IPS DF 6.9 (cell line): ENCODE measurements at regions not wholly inside any gene's neighbourhood (a gene's known extent, or its start where the extent isn't known, plus 50 kb on each side); places are given as distances from the start of the nearest gene placed in this dataset.
"Not testable (repeated sequence)": the region's sequence is repeated elsewhere in the genome, so short reads cannot be mapped to it uniquely, and the experiment has no call there.

ENCODE experiments used
- DNase-seq: peaks from one replicate; pipeline ENCODE4 v3.0.0-alpha.2; 2013; ENCODE audit warnings: low read depth, low spot score
- H3K27ac ChIP-seq: one replicate; pipeline ENCODE4 v1.5.1; 2013; ENCODE audit warnings: low read length, control low read depth
- H3K27me3 ChIP-seq: 2 replicates; pipeline ENCODE4 v1.6.1; 2013; ENCODE audit warnings: mild to moderate bottlenecking, low read length; ENCODE audit not compliant: control insufficient read depth, insufficient read depth
- H3K36me3 ChIP-seq: 2 replicates; pipeline ENCODE4 v1.6.1; 2013; ENCODE audit warnings: low read length; ENCODE audit not compliant: control insufficient read depth, insufficient read depth
- H3K4me1 ChIP-seq: 2 replicates; pipeline ENCODE4 v1.6.1; 2013; ENCODE audit warnings: low read length; ENCODE audit not compliant: control insufficient read depth, insufficient read depth
- H3K4me3 ChIP-seq: 2 replicates; pipeline ENCODE4 v1.5.1; 2013; ENCODE audit warnings: mild to moderate bottlenecking, low read length
- H3K9me3 ChIP-seq: 2 replicates; pipeline ENCODE4 v1.6.1; 2013; ENCODE audit warnings: low read length, inconsistent platforms; ENCODE audit not compliant: control insufficient read depth, insufficient read depth
- WGBS: extraction: QIAGEN DNeasy Blood & Tissue Kit; methylation state at CpG from one replicate; pipeline ENCODE4 v1.1.7; 2013; ENCODE audit warnings: mixed read lengths, missing lambda C conversion rate; ENCODE audit not compliant: insufficient read length, insufficient coverage; 5-methylcytosine and 5-hydroxymethylcytosine counted together

- no peak for DNase-seq
- Histone ChIP-seq H3K36me3 (no peaks in the 10 kb centered on the region), H3K4me3 (no peak overlapping the region)
Measured at GRCh38 chr4:162985131-162985530, 181.6 kb downstream of the NAF1 start.

GRCh38 chr4:162984621-162985020 lies 182.1 kb downstream of the NAF1 start:
- no CpG with 5 or more reads among the region's 18 CpGs for WGBS
- Histone ChIP-seq H3K4me3 (no peak overlapping the region), H3K27ac (no peak overlapping the region), H3K27me3 (no peaks in the 10 kb centered on the region), H3K36me3 (no peaks in the 10 kb centered on the region), H3K4me1 (peaks cover 3% of the 10 kb centered on the region; the same call in 1 of the 2 replicates), H3K9me3 (no peaks in the 10 kb centered on the region)
- no peak for DNase-seq

More at GRCh38 chr4:162985131-162985530, 181.6 kb downstream of the NAF1 start:
- WGBS, result no CpG with 5 or more reads among the region's 13 CpGs
- H3K4me1 ChIP-seq, result peaks cover 3% of the 10 kb centered on the region; the same call in 1 of the 2 replicates
- H3K9me3 ChIP-seq, result no peaks in the 10 kb centered on the region
- H3K27ac ChIP-seq, result no peak overlapping the region
- H3K27me3 ChIP-seq, result no peaks in the 10 kb centered on the region

- Histone ChIP-seq H3K4me1 (peaks cover 3% of the 10 kb centered on the region; the same call in 1 of the 2 replicates), H3K4me3 (no peak overlapping the region), H3K9me3 (no peaks in the 10 kb centered on the region), H3K27me3 (no peaks in the 10 kb centered on the region), H3K36me3 (no peaks in the 10 kb centered on the region), H3K27ac (no peak overlapping the region)
- DNase-seq, result no peak
- WGBS, result no CpG with 5 or more reads among the region's 2 CpGs
Measured at GRCh38 chr4:162981823-162982222, 184.9 kb downstream of the NAF1 start.

- no peak for DNase-seq
- no peaks in the 10 kb centered on the region for H3K4me1 ChIP-seq
- WGBS, result no CpG with 5 or more reads among the region's 2 CpGs
- no peaks in the 10 kb centered on the region for H3K36me3 ChIP-seq
- no peak overlapping the region for H3K27ac ChIP-seq
- no peaks in the 10 kb centered on the region for H3K27me3 ChIP-seq
- no peaks in the 10 kb centered on the region for H3K9me3 ChIP-seq
- H3K4me3 ChIP-seq, result no peak overlapping the region
Measured at GRCh38 chr4:162978398-162978797, 188.3 kb downstream of the NAF1 start.

- Histone ChIP-seq H3K4me3 (no peak overlapping the region), H3K27me3 (no peaks in the 10 kb centered on the region), H3K27ac (no peak overlapping the region), H3K9me3 (no peaks in the 10 kb centered on the region), H3K4me1 (no peaks in the 10 kb centered on the region), H3K36me3 (no peaks in the 10 kb centered on the region)
- DNase-seq, result no peak
- no CpG with 5 or more reads among the region's 2 CpGs for WGBS
Measured at GRCh38 chr4:162977788-162978187, 188.9 kb downstream of the NAF1 start.

- no peak overlapping the region for H3K27ac ChIP-seq
- H3K4me3 ChIP-seq, result no peak overlapping the region
- no peaks in the 10 kb centered on the region for H3K4me1 ChIP-seq
- H3K9me3 ChIP-seq, result no peaks in the 10 kb centered on the region
- no peak for DNase-seq
- H3K27me3 ChIP-seq, result no peaks in the 10 kb centered on the region
- H3K36me3 ChIP-seq, result no peaks in the 10 kb centered on the region
- WGBS, result no CpG with 5 or more reads among the region's 4 CpGs
Measured at GRCh38 chr4:162972661-162973330, 193.9 kb downstream of the NAF1 start.

GRCh38 chr4:162969194-162969593 lies 197.5 kb downstream of the NAF1 start:
- Histone ChIP-seq H3K27ac (no peak overlapping the region), H3K36me3 (no peaks in the 10 kb centered on the region), H3K9me3 (no peaks in the 10 kb centered on the region), H3K4me3 (no peak overlapping the region), H3K27me3 (no peaks in the 10 kb centered on the region), H3K4me1 (no peaks in the 10 kb centered on the region)
- WGBS, result no CpG with 5 or more reads among the region's 8 CpGs
- no peak for DNase-seq

GRCh38 chr4:162965978-162966377 lies 200.7 kb downstream of the NAF1 start:
- not testable (repeated sequence) for H3K4me3 ChIP-seq, H3K27ac ChIP-seq, H3K4me1 ChIP-seq, DNase-seq, H3K9me3 ChIP-seq, H3K36me3 ChIP-seq, H3K27me3 ChIP-seq
- no CpG with 5 or more reads among the region's 4 CpGs for WGBS

- no peaks in the 10 kb centered on the region for H3K9me3 ChIP-seq
- no peaks in the 10 kb centered on the region for H3K36me3 ChIP-seq
- no peaks in the 10 kb centered on the region for H3K27me3 ChIP-seq
- H3K4me3 ChIP-seq, result no peak overlapping the region
- H3K27ac ChIP-seq, result no peak overlapping the region
- no peaks in the 10 kb centered on the region for H3K4me1 ChIP-seq
- WGBS, result no CpG with 5 or more reads among the region's 2 CpGs
- no peak for DNase-seq
Measured at GRCh38 chr4:162959046-162959445, 207.6 kb downstream of the NAF1 start.

- no peak for DNase-seq
- no peak overlapping the region for H3K27ac ChIP-seq
- no peaks in the 10 kb centered on the region for H3K4me1 ChIP-seq
- WGBS, result no CpG with 5 or more reads among the region's 3 CpGs
- H3K27me3 ChIP-seq, result no peaks in the 10 kb centered on the region
- no peak overlapping the region for H3K4me3 ChIP-seq
- H3K9me3 ChIP-seq, result no peaks in the 10 kb centered on the region
- no peaks in the 10 kb centered on the region for H3K36me3 ChIP-seq
Measured at GRCh38 chr4:162957521-162958143, 209.1 kb downstream of the NAF1 start.

- H3K9me3 ChIP-seq, result no peaks in the 10 kb centered on the region
- no CpG with 5 or more reads among the region's 2 CpGs for WGBS
- no peak for DNase-seq
Measured at GRCh38 chr4:162954976-162955375, 211.7 kb downstream of the NAF1 start.

More at GRCh38 chr4:162954976-162955375, 211.7 kb downstream of the NAF1 start:
- H3K27ac ChIP-seq, result no peak overlapping the region
- no peak overlapping the region for H3K4me3 ChIP-seq
- no peaks in the 10 kb centered on the region for H3K36me3 ChIP-seq
- H3K4me1 ChIP-seq, result peaks cover 1% of the 10 kb centered on the region; the same call in 1 of the 2 replicates
- no peaks in the 10 kb centered on the region for H3K27me3 ChIP-seq
